ENCODE measurements at regions not wholly inside any gene's neighbourhood (a gene's known extent, or its start where the extent isn't known, plus 50 kb on each side); places are given as distances from the start of the nearest gene placed in this dataset.

- Histone ChIP-seq H3K36me3 (ENCODE audit: control insufficient read depth in 4 of 4, insufficient read depth in 4 of 4, low read length in 4 of 4) (no peaks in the 10 kb centered on the region), H3K27me3 (ENCODE audit: control insufficient read depth in 3 of 3, insufficient read depth in 3 of 3, low read length in 2 of 3) (peaks cover 0 to 2% (median 0%) of the 10 kb centered on the region in 3 donors), H3K9me3 (ENCODE audit: control insufficient read depth in 4 of 4, insufficient read depth in 3 of 4, low read length in 3 of 4) (peaks cover 0 to 4% (median 0%) of the 10 kb centered on the region in 4 donors), H3K9ac (ENCODE audit: insufficient read depth in 1 of 2, low read length in 2 of 2) (no peak overlapping the region), H3K4me3 (no peak overlapping the region), H3K4me1 (ENCODE audit: control insufficient read depth in 5 of 5, insufficient read depth in 5 of 5, low read length in 5 of 5) (no peaks in the 10 kb centered on the region), H3K27ac (ENCODE audit: low read depth in 1 of 2, low read length in 1 of 2) (no peak overlapping the region)
- TF ChIP-seq CTCF (IDR thresholded peaks at IDR 0.05; ENCODE audit: control extremely low read depth, extremely low read depth), result no peak
- ATAC-seq (ENCODE audit: insufficient read depth, low FRiP score), result no peak
- 69 to 83% methylated on average over 8 of the region's 8 CpGs for WGBS, 2 donors
- no peak for DNase-seq
Measured at GRCh38 chr20:60630609-60631008, 621.5 kb upstream of the CDH4 start.

- Histone ChIP-seq H3K27me3 (ENCODE audit: control insufficient read depth in 3 of 3, insufficient read depth in 3 of 3, low read length in 2 of 3) (peaks cover 0 to 2% (median 0%) of the 10 kb centered on the region in 3 donors), H3K9me3 (ENCODE audit: control insufficient read depth in 4 of 4, insufficient read depth in 3 of 4, low read length in 3 of 4) (peaks cover 0 to 5% (median 0%) of the 10 kb centered on the region in 4 donors), H3K4me1 (ENCODE audit: control insufficient read depth in 5 of 5, insufficient read depth in 5 of 5, low read length in 5 of 5) (no peaks in the 10 kb centered on the region), H3K27ac (ENCODE audit: low read depth in 1 of 2, low read length in 1 of 2) (no peak overlapping the region), H3K9ac (ENCODE audit: insufficient read depth in 1 of 2, low read length in 2 of 2) (no peak overlapping the region), H3K4me3 (no peak overlapping the region), H3K36me3 (ENCODE audit: control insufficient read depth in 4 of 4, insufficient read depth in 4 of 4, low read length in 4 of 4) (no peaks in the 10 kb centered on the region)
- TF ChIP-seq CTCF (IDR thresholded peaks at IDR 0.05; ENCODE audit: control extremely low read depth, extremely low read depth), result no peak
- no peak for ATAC-seq (ENCODE audit: insufficient read depth, low FRiP score)
- no peak for DNase-seq
- WGBS, 2 donors, result 86 to 91% methylated on average over 9 of the region's 9 CpGs
Measured at GRCh38 chr20:60631585-60632287, 620.3 kb upstream of the CDH4 start.

GRCh38 chr20:60632391-60633262 is 619.4 kb upstream of the CDH4 start:
- DNase-seq (no peak), ATAC-seq (ENCODE audit: insufficient read depth, low FRiP score) (no peak)
- WGBS, 2 donors, result 73 to 81% methylated on average over 8 of the region's 8 CpGs

More at GRCh38 chr20:60632391-60633262, 619.4 kb upstream of the CDH4 start:
- no peak overlapping the region for H3K4me3 ChIP-seq
- H3K4me1 ChIP-seq (ENCODE audit: control insufficient read depth in 5 of 5, insufficient read depth in 5 of 5, low read length in 5 of 5), result no peaks in the 10 kb centered on the region
- peaks cover 0 to 5% (median 0%) of the 10 kb centered on the region in 4 donors for H3K9me3 ChIP-seq (ENCODE audit: control insufficient read depth in 4 of 4, insufficient read depth in 3 of 4, low read length in 3 of 4)
- H3K9ac ChIP-seq (ENCODE audit: insufficient read depth in 1 of 2, low read length in 2 of 2), result no peak overlapping the region
- H3K27ac ChIP-seq (ENCODE audit: low read depth in 1 of 2, low read length in 1 of 2), result no peak overlapping the region
- no peaks in the 10 kb centered on the region for H3K36me3 ChIP-seq (ENCODE audit: control insufficient read depth in 4 of 4, insufficient read depth in 4 of 4, low read length in 4 of 4)
- H3K27me3 ChIP-seq (ENCODE audit: control insufficient read depth in 3 of 3, insufficient read depth in 3 of 3, low read length in 2 of 3), result peaks cover 0 to 2% (median 0%) of the 10 kb centered on the region in 3 donors
- TF ChIP-seq CTCF (IDR thresholded peaks at IDR 0.05; ENCODE audit: control extremely low read depth, extremely low read depth), result no peak

Data from lung (tissue), 11 donors.